Keratinocyte (primary cell): ENCODE measurements at regions not wholly inside any gene's neighbourhood (a gene's known extent, or its start where the extent isn't known, plus 50 kb on each side); places are given as distances from the start of the nearest gene placed in this dataset.

Source experiments
- DNase-seq: peaks from one replicate; pipeline ENCODE4 v3.0.0-alpha.2; 2011; ENCODE audit warnings: low read depth, missing footprints, low spot score
- FAIRE-seq: peaks from 2 replicates; lab custom pipeline; 2011; peaks lifted over from hg19 to GRCh38; lab: Jason Lieb, UNC
- H2AFZ ChIP-seq: 2 replicates; pipeline ENCODE4 v1.6.0; 2012; ENCODE audit warnings: low read length, control low read depth, inconsistent platforms; ENCODE audit not compliant: control insufficient read depth
- H3K27ac ChIP-seq: 2 replicates; pipeline ENCODE4 v1.5.1; 2011; ENCODE audit warnings: low read length; ENCODE audit not compliant: control insufficient read depth, insufficient read depth
- H3K27me3 ChIP-seq: 3 replicates; pipeline ENCODE4 v1.6.0; 2011; ENCODE audit warnings: low read length; ENCODE audit not compliant: control insufficient read depth, insufficient read depth; ENCODE audit errors: extremely low read depth
- H3K36me3 ChIP-seq, 2 experiments: 2 replicates in 1 of 2; 3 replicates in 1 of 2; pipeline ENCODE4 v1.5.1; 2011; ENCODE audit warnings: low read length in 2 of 2, mild to moderate bottlenecking in 1 of 2; ENCODE audit not compliant: control insufficient read depth in 2 of 2, insufficient read depth in 2 of 2; ENCODE audit errors: extremely low read depth in 1 of 2
- H3K4me1 ChIP-seq: 3 replicates; pipeline ENCODE4 v1.5.1; 2011; ENCODE audit warnings: low read length; ENCODE audit not compliant: control insufficient read depth, insufficient read depth; ENCODE audit errors: extremely low read depth
- H3K4me2 ChIP-seq: 3 replicates; pipeline ENCODE4 v1.6.0; 2011; ENCODE audit warnings: low read depth, low read length; ENCODE audit not compliant: control insufficient read depth, insufficient read depth; ENCODE audit errors: extremely low read depth
- H3K4me3 ChIP-seq, 3 experiments: fragments of 200-600 bp in 1 of 3; sonication (generic) in 1 of 3; 2 replicates in 2 of 3; 3 replicates in 1 of 3; pipeline ENCODE4 v1.5.1; 2011 to 2016; ENCODE audit warnings: low read length in 3 of 3, mild to moderate bottlenecking in 3 of 3, control low read depth in 2 of 3, inconsistent platforms in 1 of 3, low read depth in 1 of 3, mixed read lengths in 1 of 3, mixed run types in 1 of 3, moderate library complexity in 1 of 3; ENCODE audit not compliant: control insufficient read depth in 2 of 3, insufficient read depth in 2 of 3; ENCODE audit errors: extremely low read depth in 1 of 3
- H3K79me2 ChIP-seq: 2 replicates; pipeline ENCODE4 v1.6.0; 2012; ENCODE audit warnings: low read length; ENCODE audit not compliant: control insufficient read depth, insufficient read depth
- H3K9ac ChIP-seq: 3 replicates; pipeline ENCODE4 v1.6.0; 2011; ENCODE audit warnings: low read length; ENCODE audit not compliant: control insufficient read depth, insufficient read depth; ENCODE audit errors: extremely low read depth
- H3K9me1 ChIP-seq: 3 replicates; pipeline ENCODE4 v1.6.0; 2011; ENCODE audit warnings: low read length; ENCODE audit not compliant: control insufficient read depth, insufficient read depth; ENCODE audit errors: extremely low read depth
- H3K9me3 ChIP-seq: 2 replicates; pipeline ENCODE4 v1.5.1; 2012; ENCODE audit warnings: low read depth, low read length; ENCODE audit not compliant: control insufficient read depth
- H4K20me1 ChIP-seq: 3 replicates; pipeline ENCODE4 v1.6.0; 2011; ENCODE audit warnings: low read length; ENCODE audit not compliant: control insufficient read depth, insufficient read depth; ENCODE audit errors: extremely low read depth
- CTCF ChIP-seq, 3 experiments: IDR thresholded peaks in 1 of 3; conservative IDR thresholded peaks in 1 of 3; optimal IDR thresholded peaks in 1 of 3; 2 replicates in 2 of 3; 3 replicates in 1 of 3; pipeline versions ENCODE3 to v1.5.1; 2011; ENCODE audit warnings: low read length in 3 of 3, mild to moderate bottlenecking in 3 of 3, moderate library complexity in 2 of 3, control low read depth in 1 of 3, inconsistent platforms in 1 of 3; ENCODE audit not compliant: insufficient read depth in 2 of 3; ENCODE audit errors: extremely low read depth in 1 of 3
- EZH2 ChIP-seq: IDR thresholded peaks from one replicate; pipeline ENCODE4 v1.6.1; 2012; ENCODE audit warnings: inconsistent platforms, mild to moderate bottlenecking, low read length, moderate library complexity
- dilution Hi-C: fragments of 300-500 bp; cut with MboI; formaldehyde crosslinking; loops from one replicate; pipeline ENCODE4 v1.7.0; 2020; ENCODE audit warnings: low sequenced_read_pairs; ENCODE audit not compliant: extremely low pct_ligation_motif_present

- Histone ChIP-seq H3K36me3 (no peaks in the 10 kb centered on the region), H3K79me2 (no peaks in the 10 kb centered on the region), H4K20me1 (no peaks in the 10 kb centered on the region), H2AFZ (no peak overlapping the region), H3K9me3 (no peaks in the 10 kb centered on the region), H3K4me1 (no peaks in the 10 kb centered on the region), H3K4me2 (no peak overlapping the region), H3K9ac (no peak overlapping the region), H3K27me3 (no peaks in the 10 kb centered on the region), H3K27ac (no peak overlapping the region), H3K4me3 (no peak overlapping the region), H3K9me1 (no peaks in the 10 kb centered on the region)
- dilution Hi-C loops = no loop called here
- TF ChIP-seq EZH2 = no peak
- TF ChIP-seq CTCF (optimal IDR thresholded peaks at IDR 0.05 in 1 of 3, IDR thresholded peaks at IDR 0.05 in 1 of 3, conservative IDR thresholded peaks at IDR 0.05 in 1 of 3; ENCODE audit: extremely low read depth in 1 of 3, insufficient read depth in 2 of 3, low read length in 3 of 3) = no peak
- DNase-seq = no peak
- FAIRE-seq = no peak
Measured at GRCh38 chr3:178056868-178057267, 479.4 kb upstream of the KCNMB2 start.

- H4K20me1 ChIP-seq = no peaks in the 10 kb centered on the region
- TF ChIP-seq EZH2 = no peak
- no peak for TF ChIP-seq CTCF (optimal IDR thresholded peaks at IDR 0.05 in 1 of 3, IDR thresholded peaks at IDR 0.05 in 1 of 3, conservative IDR thresholded peaks at IDR 0.05 in 1 of 3; ENCODE audit: extremely low read depth in 1 of 3, insufficient read depth in 2 of 3, low read length in 3 of 3)
- dilution Hi-C loops = no loop called here
- H3K36me3 ChIP-seq = no peaks in the 10 kb centered on the region
- no peaks in the 10 kb centered on the region for H3K4me1 ChIP-seq
- no peak overlapping the region for H3K27ac ChIP-seq
- no peak overlapping the region for H3K4me3 ChIP-seq
- FAIRE-seq (no peak), DNase-seq (no peak)
- no peak overlapping the region for H3K4me2 ChIP-seq
- H3K9me3 ChIP-seq = no peaks in the 10 kb centered on the region
- no peaks in the 10 kb centered on the region for H3K79me2 ChIP-seq
- no peak overlapping the region for H2AFZ ChIP-seq
- no peaks in the 10 kb centered on the region for H3K27me3 ChIP-seq
- H3K9ac ChIP-seq = no peak overlapping the region
- no peaks in the 10 kb centered on the region for H3K9me1 ChIP-seq
Measured at GRCh38 chr3:178058629-178059028, 477.6 kb upstream of the KCNMB2 start.
